Central memory CD8-positive, alpha-beta T cell (primary cell): ENCODE measurements at regions not wholly inside any gene's neighbourhood (a gene's known extent, or its start where the extent isn't known, plus 50 kb on each side); places are given as distances from the start of the nearest gene placed in this dataset.
"Not testable (repeated sequence)": the region's sequence is repeated elsewhere in the genome, so short reads cannot be mapped to it uniquely, and the experiment has no call there.

Experiments used
- ATAC-seq: fragments of 150-1000 bp; cut with Tn5 transposase; replicated peaks from 2 replicates; pipeline ENCODE4 v1.10.0; 2022; ENCODE audit warnings: mild to moderate bottlenecking, moderate FRiP score, moderate number of reproducible peaks; ENCODE audit not compliant: poor library complexity, severe bottlenecking; ENCODE audit errors: extremely low read depth
- DNase-seq, 2 donors: peaks; one replicate each; pipeline ENCODE4 v3.0.0; 2021; ENCODE audit warnings: low spot score in 2 of 2
- H3K27ac Mint-ChIP-seq: one replicate; pipeline ENCODE4 v1.8.0; 2022; ENCODE audit warnings: low read depth, mild to moderate bottlenecking, moderate library complexity, mixed read lengths
- H3K27me3 Mint-ChIP-seq: one replicate; pipeline ENCODE4 v1.8.0; 2022; ENCODE audit warnings: mixed read lengths
- H3K36me3 Mint-ChIP-seq: one replicate; pipeline ENCODE4 v1.8.0; 2022; ENCODE audit warnings: mild to moderate bottlenecking, moderate library complexity, mixed read lengths; ENCODE audit not compliant: insufficient read depth
- H3K4me1 Mint-ChIP-seq: one replicate; pipeline ENCODE4 v1.8.0; 2022; ENCODE audit warnings: mixed read lengths
- H3K4me3 Mint-ChIP-seq: one replicate; pipeline ENCODE4 v1.8.0; 2022; ENCODE audit warnings: mild to moderate bottlenecking, moderate library complexity, mixed read lengths
- H3K9me3 Mint-ChIP-seq: one replicate; pipeline ENCODE4 v1.8.0; 2022; ENCODE audit warnings: mixed read lengths

DNA sequence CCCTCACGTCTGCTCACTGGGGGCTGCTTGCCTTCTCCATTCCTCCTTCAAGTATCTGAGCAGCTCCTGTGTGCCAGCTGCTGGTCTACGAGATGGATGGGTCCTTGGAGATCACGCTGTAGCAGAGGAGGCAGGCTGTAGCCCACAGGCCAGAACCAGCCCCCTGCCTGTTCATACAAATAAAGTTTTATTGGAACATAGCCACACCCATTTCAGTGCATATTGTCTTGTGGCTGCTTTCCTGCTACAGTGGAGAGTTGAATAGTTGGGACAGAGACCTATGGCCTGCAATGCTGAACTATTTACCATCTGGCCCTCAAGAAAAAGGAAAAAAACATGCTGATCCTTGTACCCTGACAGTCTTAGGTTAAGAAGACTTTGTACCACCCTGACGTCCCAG is 136.8 kb upstream of the HMX1 start:
- not testable (repeated sequence) for DNase-seq, H3K36me3 Mint-ChIP-seq, ATAC-seq, H3K9me3 Mint-ChIP-seq, H3K4me1 Mint-ChIP-seq, H3K27ac Mint-ChIP-seq, H3K4me3 Mint-ChIP-seq
- peaks cover 14% of the 10 kb centered on the region for H3K27me3 Mint-ChIP-seq

DNA sequence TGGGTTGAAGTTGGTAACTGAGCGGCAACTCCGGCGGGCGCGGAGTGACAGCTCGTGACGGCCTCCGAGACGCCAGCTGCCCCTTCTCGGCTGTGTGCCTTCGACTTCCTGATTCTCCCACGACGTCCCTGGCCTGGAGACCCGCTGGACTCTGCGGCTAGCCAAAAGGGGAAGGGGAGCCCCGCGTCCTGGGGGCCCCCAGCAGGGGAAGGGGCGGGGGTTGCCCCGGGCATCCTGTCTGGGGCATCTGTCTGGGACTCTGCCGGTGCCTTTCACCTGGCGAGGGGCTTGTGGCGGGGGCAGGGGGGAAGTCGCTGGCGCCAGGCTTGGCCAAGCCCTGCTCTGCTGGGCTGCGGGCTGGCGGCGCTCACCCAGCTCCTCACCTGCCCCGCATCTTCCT is 129.5 kb upstream of the HMX1 start:
- not testable (repeated sequence) for DNase-seq
- peaks cover 38% of the 10 kb centered on the region for H3K27me3 Mint-ChIP-seq

DNA sequence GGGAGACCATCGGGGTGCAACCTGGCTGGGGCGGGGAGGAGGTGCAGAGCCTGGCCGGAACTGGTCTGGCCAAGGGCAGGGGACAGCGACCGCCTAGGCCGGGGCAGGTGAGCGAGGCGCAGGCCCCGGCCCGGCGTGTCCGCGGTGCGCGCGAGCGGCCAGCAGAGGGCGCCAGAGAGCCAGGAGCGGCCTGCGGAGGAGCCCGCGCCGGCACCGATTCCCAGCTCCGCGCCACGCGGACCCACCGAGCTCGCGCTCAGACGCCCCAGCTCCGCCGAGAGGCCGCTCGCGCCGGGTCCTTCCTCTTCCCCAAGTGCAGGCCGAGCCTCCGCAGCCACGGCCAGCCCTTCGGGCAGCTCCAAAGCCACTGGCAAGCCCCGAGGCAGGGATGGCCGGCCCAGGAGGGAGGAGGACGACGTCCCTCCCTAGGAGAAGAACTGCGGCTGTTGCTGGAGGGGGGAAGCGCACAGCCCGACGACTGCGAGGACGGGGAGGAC is 128.9 kb upstream of the HMX1 start:
- peak; percentile 26 to 28 for DNase-seq
- peaks cover 32% of the 10 kb centered on the region for H3K27me3 Mint-ChIP-seq
- not testable (repeated sequence) for H3K36me3 Mint-ChIP-seq, ATAC-seq, H3K27ac Mint-ChIP-seq, H3K4me1 Mint-ChIP-seq, H3K9me3 Mint-ChIP-seq
- H3K4me3 Mint-ChIP-seq: peak overlapping the region; percentile 48

More for the DNA sequence above, 129.5 kb upstream of the HMX1 start:
- H3K36me3 Mint-ChIP-seq, ATAC-seq, H3K9me3 Mint-ChIP-seq, H3K27ac Mint-ChIP-seq, H3K4me1 Mint-ChIP-seq: not testable (repeated sequence)
- H3K4me3 Mint-ChIP-seq: peak overlapping the region; percentile 42

DNA sequence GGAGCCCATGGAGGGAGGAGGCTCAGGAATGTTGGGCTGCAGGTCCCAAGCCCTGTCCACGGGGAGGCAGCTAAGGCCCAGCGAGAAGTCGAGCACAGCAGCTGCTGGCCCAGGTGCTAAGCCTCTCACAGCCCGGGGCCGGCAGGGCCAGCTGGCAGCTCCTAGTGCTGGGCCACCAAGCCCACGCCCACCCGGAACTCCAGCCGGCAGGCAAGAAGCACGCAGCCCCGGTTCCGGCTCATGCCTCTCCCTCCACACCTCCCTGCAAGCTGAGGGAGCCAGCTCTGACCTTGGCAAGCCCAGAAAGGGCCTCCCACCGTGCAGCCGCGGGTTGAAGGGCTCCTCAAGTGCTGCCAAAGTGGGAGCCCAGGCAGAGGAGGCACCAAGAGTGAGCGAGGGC is 121.3 kb upstream of the HMX1 start:
- not testable (repeated sequence) for H3K36me3 Mint-ChIP-seq, H3K9me3 Mint-ChIP-seq, H3K27me3 Mint-ChIP-seq, ATAC-seq, H3K4me3 Mint-ChIP-seq, DNase-seq, H3K27ac Mint-ChIP-seq, H3K4me1 Mint-ChIP-seq

DNA sequence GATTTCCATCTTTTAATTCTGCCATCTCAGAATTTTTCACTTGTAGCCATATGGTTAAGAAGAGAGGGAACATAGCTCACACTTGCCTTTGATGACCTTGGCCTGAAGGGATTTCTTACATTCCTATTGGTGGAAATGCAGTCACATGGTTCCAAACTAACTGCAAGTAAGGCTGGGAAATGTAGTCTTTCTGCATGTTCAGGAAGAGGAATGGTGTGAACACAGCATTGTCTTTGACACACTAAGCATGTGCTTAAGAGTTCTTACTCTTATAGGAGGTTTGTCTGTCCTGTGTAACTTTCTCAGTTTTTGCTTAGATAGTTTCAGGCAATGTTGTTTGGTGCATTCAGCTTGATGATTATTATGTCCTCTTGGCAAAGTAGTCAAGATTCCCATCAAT is 119.8 kb upstream of the HMX1 start:
- H3K27ac Mint-ChIP-seq: not testable (repeated sequence)

DNA sequence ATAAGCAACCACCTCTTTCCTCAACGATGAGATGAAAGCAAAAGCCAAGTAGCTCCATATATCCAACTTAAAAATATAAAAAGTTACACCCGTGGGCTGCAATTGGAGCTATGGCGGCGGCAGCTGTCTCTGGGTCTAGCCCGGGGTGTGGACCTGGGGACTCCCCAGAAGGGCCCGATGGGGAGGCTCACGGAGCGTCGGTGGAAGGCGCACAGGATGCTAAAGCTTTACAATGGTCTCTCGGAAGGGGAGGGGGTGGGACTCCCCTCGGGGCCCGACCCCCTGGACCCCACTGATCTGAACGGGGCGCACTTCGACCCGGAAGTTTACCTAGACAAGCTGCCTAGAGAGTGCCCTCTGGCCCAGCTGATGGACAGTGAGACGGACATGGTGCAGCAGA is 118.7 kb upstream of the HMX1 start:
- not testable (repeated sequence) for DNase-seq, H3K4me1 Mint-ChIP-seq, ATAC-seq, H3K9me3 Mint-ChIP-seq, H3K4me3 Mint-ChIP-seq, H3K27me3 Mint-ChIP-seq, H3K36me3 Mint-ChIP-seq, H3K27ac Mint-ChIP-seq

More for the DNA sequence above, 119.8 kb upstream of the HMX1 start:
- not testable (repeated sequence) for H3K9me3 Mint-ChIP-seq, H3K36me3 Mint-ChIP-seq, H3K4me1 Mint-ChIP-seq, H3K27me3 Mint-ChIP-seq, H3K4me3 Mint-ChIP-seq, DNase-seq, ATAC-seq

DNA sequence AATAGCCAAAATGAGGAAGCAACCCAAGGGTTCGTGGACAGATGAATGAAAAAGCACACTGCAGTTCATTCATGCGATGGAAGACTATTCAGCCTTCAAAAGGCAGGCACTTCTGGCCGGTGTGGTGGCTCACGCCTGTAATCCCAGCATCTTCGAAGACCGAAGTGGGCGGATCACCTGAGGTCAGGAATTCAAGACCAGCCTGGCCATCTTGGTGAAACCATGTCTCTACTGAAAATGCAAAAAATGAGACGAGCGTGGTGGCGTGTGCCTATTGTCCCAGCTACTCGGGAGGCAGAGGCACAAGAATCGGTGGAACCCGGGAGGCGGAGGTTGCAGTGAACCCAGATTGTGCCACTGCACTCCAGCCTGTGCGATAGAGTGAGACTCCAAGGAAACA is 114.1 kb upstream of the HMX1 start:
- H3K27ac Mint-ChIP-seq, ATAC-seq: not testable (repeated sequence)

DNA sequence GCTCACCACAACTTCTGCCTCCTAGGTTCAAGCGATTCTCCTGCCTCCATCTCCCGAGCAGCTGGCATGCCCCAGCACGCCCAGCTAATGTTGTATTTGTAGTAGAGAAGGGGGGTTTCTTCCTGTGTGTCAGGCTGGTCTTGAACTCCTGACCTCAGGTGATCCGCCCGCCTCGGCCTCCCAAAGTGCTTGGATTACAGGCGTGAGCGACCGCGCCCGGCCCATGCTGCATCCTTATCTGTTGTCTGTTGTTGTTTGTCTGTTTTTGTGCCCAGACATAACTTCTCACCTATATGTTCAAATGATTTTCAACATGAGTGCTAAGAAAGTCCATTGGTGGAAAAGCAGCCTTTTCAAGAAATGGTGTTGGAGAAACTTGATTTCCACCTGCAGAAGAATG is 113.0 kb upstream of the HMX1 start:
- ATAC-seq, H3K27ac Mint-ChIP-seq, H3K9me3 Mint-ChIP-seq, H3K4me1 Mint-ChIP-seq, H3K27me3 Mint-ChIP-seq, H3K36me3 Mint-ChIP-seq, DNase-seq, H3K4me3 Mint-ChIP-seq: not testable (repeated sequence)

More for the DNA sequence above, 114.1 kb upstream of the HMX1 start:
- not testable (repeated sequence) for H3K9me3 Mint-ChIP-seq, DNase-seq, H3K4me1 Mint-ChIP-seq, H3K36me3 Mint-ChIP-seq, H3K4me3 Mint-ChIP-seq, H3K27me3 Mint-ChIP-seq

DNA sequence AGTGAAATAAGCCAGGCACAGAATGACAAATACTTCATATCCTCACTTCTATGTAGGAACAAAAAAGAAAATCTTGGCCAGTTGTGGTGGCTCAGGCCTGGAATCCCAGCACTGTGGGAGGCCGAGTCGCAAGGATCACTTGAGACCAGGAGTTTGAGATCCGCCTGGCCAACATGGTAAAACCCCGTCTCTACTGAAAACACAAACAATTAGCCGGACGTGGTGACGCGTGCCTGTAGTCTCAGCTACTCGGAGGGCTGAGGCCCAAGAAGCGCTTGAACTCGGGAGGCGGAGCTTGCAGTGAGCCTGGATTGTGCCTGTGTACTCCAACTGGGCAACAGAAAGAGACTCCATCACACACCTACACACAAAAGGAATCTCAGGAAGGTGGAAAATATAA is 112.3 kb upstream of the HMX1 start:
- H3K27me3 Mint-ChIP-seq, DNase-seq, H3K36me3 Mint-ChIP-seq, H3K4me1 Mint-ChIP-seq, ATAC-seq, H3K27ac Mint-ChIP-seq, H3K9me3 Mint-ChIP-seq, H3K4me3 Mint-ChIP-seq: not testable (repeated sequence)

DNA sequence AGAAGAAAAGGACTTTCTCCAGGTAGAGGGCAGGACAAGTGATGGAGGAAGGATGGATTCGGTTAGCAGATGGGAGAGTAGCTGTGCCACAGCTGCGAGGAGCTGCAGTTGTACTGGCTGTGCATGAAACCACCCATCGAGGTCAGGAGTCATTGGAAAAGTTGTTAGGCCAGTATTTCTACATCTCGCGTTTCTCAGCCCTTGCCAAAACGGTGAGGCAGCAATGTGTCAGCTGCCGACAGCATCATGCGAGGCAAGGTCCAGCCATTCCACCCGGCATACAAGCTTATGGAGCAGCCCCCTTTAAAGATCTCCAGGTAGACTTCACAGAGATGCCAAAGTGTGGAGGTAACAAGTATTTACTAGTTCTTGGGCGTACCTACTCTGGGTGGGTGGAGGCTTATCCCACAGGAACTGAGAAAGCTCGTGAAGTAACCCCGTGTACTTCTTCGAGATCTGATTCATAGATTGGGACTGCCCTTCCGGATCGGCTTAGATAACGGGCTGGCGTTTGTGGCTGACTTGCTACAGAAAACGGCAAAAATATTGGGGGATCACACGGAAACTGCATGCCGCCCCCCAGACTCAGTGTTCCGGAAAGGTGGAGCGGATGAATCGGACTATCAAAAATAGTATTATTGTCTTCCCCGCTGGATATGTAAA is 105.0 kb upstream of the HMX1 start:
- DNase-seq, H3K27me3 Mint-ChIP-seq, H3K4me1 Mint-ChIP-seq, ATAC-seq, H3K4me3 Mint-ChIP-seq, H3K27ac Mint-ChIP-seq, H3K9me3 Mint-ChIP-seq, H3K36me3 Mint-ChIP-seq: not testable (repeated sequence)

DNA sequence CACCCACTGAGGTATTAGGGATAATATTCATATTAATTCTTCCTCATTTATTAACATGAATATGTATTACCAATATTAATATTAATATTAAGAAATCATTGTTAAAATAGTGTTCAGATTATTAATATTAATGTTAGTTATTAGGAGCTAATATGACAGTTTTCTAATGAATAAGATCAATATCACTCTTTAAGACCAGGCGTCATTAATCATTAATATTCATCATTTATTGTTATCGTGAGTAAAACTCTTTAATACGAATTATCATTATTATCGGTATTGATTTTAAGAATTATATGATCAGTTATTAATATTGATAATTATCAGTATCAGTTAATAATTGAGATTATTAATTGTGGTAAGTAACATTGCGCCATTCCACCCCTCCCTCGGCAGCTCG is 101.0 kb upstream of the HMX1 start:
- not testable (repeated sequence) for H3K27me3 Mint-ChIP-seq, ATAC-seq, H3K4me3 Mint-ChIP-seq, H3K27ac Mint-ChIP-seq, H3K36me3 Mint-ChIP-seq, H3K4me1 Mint-ChIP-seq, DNase-seq, H3K9me3 Mint-ChIP-seq

DNA sequence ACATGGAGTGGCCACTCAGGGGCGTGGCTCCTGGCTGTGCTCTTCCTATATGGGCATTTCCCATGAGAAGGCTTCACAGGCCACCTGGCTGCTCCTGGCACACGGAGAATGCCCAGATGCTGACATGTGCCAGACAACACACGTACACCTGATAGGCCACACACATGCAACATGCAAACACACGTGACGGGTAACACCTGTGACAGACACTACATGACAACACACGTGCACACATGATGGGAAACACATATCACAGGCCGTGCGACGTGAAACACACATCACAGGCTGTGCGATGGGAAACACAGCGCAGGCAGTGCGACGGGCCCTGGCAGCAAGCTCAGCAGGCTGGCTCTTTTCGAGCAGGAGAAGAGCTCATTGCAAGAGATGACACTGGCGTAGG is 94.3 kb upstream of the HMX1 start:
- not testable (repeated sequence) for H3K27ac Mint-ChIP-seq

DNA sequence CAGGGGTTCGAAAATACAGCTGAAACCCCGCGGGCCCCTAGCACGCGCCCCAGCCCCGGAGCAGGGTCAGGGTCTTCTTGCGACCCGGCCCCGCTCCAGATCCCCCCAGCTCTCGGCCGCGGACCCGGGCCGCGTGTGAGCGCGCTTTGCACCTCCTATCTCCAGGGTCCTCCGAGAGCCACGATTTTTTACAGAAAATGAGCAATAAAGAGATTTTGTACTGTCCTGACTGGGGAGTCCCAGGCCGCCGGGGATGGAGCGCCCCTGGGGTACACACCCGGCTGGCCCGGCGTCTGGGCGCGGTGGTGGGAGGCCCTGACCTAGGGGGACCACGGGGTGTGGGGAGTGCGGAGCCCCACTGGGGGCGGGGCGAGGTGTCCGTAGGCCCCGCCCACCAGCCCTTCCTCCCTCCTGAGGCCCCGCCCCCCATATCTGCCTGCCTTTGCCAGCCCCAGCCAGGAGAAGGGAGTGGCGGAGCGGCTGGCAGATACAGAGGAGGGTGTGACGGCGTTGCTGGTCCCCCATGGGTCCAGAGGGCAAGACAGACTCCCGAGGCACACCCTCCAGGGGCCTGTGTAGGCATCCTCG is 92.7 kb upstream of the HMX1 start:
- not testable (repeated sequence) for H3K4me3 Mint-ChIP-seq, H3K27ac Mint-ChIP-seq, H3K36me3 Mint-ChIP-seq, H3K9me3 Mint-ChIP-seq, H3K4me1 Mint-ChIP-seq, DNase-seq, ATAC-seq
- H3K27me3 Mint-ChIP-seq: peaks cover 16% of the 10 kb centered on the region

More for the DNA sequence above, 94.3 kb upstream of the HMX1 start:
- not testable (repeated sequence) for DNase-seq, H3K36me3 Mint-ChIP-seq, H3K4me3 Mint-ChIP-seq, H3K4me1 Mint-ChIP-seq, ATAC-seq, H3K9me3 Mint-ChIP-seq
- peaks cover 16% of the 10 kb centered on the region for H3K27me3 Mint-ChIP-seq
